ENCODE measurements at regions not wholly inside any gene's neighbourhood (a gene's known extent, or its start where the extent isn't known, plus 50 kb on each side); places are given as distances from the start of the nearest gene placed in this dataset.

DNA sequence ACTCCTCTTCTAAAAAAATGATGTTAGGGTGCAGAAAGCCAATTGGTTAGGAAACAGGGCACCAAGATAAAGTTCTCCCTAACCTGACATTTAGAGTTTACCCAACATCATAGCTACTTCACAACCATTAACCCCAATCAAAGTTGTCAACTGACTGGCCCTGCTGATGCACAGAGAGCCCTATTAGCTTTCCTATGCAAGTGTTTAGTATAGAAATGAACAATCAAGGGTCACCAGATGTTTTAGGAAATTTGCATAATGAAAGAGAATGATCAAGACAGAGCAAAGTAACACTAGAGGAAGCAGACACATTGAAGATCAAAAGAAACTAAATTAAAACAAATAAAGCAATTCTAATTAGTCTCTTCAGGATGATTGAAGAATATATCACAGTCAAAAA lies 64.2 kb upstream of the DCC start:
- Mint-ChIP-seq H3K9me3 (peaks cover 25% of the 10 kb centered on the region), H3K4me1 (ENCODE audit: low read depth) (no peaks in the 10 kb centered on the region), H3K4me3 (no peak overlapping the region), H3K27me3 (ENCODE audit: insufficient read depth) (no peaks in the 10 kb centered on the region), H3K27ac (no peak overlapping the region), H3K36me3 (ENCODE audit: low read depth) (no peaks in the 10 kb centered on the region)
- TF ChIP-seq, protein P1, sequence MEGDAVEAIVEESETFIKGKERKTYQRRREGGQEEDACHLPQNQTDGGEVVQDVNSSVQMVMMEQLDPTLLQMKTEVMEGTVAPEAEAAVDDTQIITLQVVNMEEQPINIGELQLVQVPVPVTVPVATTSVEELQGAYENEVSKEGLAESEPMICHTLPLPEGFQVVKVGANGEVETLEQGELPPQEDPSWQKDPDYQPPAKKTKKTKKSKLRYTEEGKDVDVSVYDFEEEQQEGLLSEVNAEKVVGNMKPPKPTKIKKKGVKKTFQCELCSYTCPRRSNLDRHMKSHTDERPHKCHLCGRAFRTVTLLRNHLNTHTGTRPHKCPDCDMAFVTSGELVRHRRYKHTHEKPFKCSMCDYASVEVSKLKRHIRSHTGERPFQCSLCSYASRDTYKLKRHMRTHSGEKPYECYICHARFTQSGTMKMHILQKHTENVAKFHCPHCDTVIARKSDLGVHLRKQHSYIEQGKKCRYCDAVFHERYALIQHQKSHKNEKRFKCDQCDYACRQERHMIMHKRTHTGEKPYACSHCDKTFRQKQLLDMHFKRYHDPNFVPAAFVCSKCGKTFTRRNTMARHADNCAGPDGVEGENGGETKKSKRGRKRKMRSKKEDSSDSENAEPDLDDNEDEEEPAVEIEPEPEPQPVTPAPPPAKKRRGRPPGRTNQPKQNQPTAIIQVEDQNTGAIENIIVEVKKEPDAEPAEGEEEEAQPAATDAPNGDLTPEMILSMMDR (IDR thresholded peaks at IDR 0.05) = no peak
- no peak for DNase-seq

DNA sequence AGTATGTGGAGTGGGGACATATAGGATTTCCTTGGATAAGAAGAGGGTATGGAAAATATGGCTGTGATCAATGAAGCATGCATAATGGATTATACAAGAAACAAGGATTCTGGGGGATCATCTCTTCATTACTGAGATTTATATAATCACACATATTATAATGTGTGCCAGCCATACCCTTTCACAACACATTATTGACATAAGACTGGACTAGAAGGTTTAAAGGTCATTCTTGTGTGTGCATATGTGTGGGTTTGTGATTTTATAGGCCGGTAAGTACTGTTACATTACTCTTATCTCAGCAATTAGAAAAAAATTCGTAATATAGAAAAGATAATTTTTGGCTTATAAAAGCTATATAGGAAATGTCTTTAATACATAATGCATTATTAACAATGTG lies 62.2 kb upstream of the DCC start:
- TF ChIP-seq, protein P1 (IDR thresholded peaks at IDR 0.05) = no peak
- H3K27ac Mint-ChIP-seq = no peak overlapping the region
- H3K27me3 Mint-ChIP-seq (ENCODE audit: insufficient read depth) = no peaks in the 10 kb centered on the region
- H3K9me3 Mint-ChIP-seq = peaks cover 18% of the 10 kb centered on the region
- no peaks in the 10 kb centered on the region for H3K4me1 Mint-ChIP-seq (ENCODE audit: low read depth)
- no peak for DNase-seq
- H3K4me3 Mint-ChIP-seq = no peak overlapping the region
- no peaks in the 10 kb centered on the region for H3K36me3 Mint-ChIP-seq (ENCODE audit: low read depth)

DNA sequence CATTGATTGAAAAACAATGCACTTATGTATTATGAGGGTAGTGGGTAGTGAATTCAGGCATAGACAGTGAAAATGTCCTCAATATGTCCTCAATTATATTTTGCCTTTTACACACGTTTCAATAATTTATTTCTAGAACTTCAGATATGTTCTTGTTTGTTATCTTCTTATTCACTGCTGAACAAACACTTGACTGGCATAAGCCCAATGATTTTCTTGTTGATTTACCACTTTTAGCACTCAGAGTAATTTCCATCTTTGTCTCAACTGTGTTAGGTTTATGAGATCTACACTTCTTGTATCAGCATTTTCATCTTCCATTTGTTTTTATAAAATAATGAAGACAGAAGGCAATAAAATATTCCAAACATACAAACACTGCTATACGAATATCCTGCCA lies 61.8 kb upstream of the DCC start:
- Mint-ChIP-seq H3K27me3 (ENCODE audit: insufficient read depth) (no peaks in the 10 kb centered on the region), H3K9me3 (peaks cover 18% of the 10 kb centered on the region), H3K4me3 (no peak overlapping the region), H3K36me3 (ENCODE audit: low read depth) (no peaks in the 10 kb centered on the region), H3K4me1 (ENCODE audit: low read depth) (no peaks in the 10 kb centered on the region), H3K27ac (no peak overlapping the region)
- TF ChIP-seq, protein P1 (IDR thresholded peaks at IDR 0.05) = no peak
- no peak for DNase-seq

DNA sequence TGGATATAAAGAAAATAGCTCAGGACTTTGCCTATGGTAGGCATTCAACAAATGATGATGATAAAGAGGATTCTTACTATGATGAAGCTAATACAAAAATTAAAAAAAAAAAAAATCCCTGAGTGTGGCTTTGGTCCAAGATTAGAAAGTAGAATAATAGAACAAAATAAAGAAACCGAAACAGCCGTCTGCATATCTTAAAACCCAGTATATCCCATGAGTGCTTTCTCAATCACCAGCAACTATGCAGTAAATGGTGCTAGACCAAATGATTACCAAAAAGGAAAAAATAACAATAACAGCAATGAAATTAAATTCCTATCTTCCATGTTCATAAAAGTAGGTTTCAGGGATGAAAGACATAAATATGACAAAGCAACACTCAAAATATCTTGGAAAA lies 59.3 kb upstream of the DCC start:
- H3K27me3 Mint-ChIP-seq (ENCODE audit: insufficient read depth) = no peaks in the 10 kb centered on the region
- no peak overlapping the region for H3K4me3 Mint-ChIP-seq
- peaks cover 14% of the 10 kb centered on the region for H3K9me3 Mint-ChIP-seq
- TF ChIP-seq, protein P1 (IDR thresholded peaks at IDR 0.05) = no peak
- H3K4me1 Mint-ChIP-seq (ENCODE audit: low read depth) = no peaks in the 10 kb centered on the region
- no peak overlapping the region for H3K27ac Mint-ChIP-seq
- no peak for DNase-seq
- H3K36me3 Mint-ChIP-seq (ENCODE audit: low read depth) = peaks cover 4% of the 10 kb centered on the region; the same call in 1 of the 2 replicates

DNA sequence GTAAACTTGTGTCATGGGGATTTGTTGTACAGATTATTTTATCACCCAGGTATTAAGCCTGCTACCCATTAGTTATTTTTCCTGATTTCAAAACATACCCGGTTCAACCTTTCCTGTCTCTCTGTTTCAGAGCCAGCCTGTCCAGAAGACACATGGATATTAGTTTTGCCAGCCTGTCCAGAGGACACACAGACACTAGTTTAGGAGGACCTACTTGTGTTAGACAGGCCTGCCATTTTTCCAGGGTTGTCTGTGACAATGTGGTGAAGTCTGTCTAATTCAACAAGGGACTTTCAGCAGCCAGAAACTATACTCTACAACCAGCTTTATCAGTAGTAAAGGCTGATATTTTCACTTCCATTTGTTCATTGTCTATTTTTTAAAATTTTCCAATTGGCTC lies 56.1 kb upstream of the DCC start:
- Mint-ChIP-seq H3K36me3 (ENCODE audit: low read depth) (peaks cover 5% of the 10 kb centered on the region; the same call in 1 of the 2 replicates), H3K27ac (no peak overlapping the region), H3K4me1 (ENCODE audit: low read depth) (no peaks in the 10 kb centered on the region), H3K27me3 (ENCODE audit: insufficient read depth) (no peaks in the 10 kb centered on the region), H3K4me3 (no peak overlapping the region), H3K9me3 (peaks cover 30% of the 10 kb centered on the region)
- TF ChIP-seq, protein P1 (IDR thresholded peaks at IDR 0.05) = no peak
- DNase-seq = no peak

DNA sequence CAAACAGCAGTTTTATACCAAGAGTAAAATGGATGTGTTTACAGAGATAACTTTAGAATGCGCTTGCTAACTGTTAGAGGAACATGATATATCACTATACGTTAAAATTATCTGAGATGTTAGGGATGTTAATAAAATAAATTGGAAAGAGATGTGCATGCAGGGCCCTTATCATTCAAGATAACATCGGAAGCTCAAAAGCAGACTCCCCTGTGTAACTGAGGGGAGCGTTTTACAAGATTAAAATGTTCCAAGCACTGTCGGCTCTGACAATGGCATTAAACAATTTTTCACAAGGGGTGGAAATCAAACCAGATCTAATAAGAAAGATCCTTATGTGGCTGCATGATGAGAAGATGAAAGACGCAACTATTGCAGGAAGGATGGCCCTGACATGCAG lies 53.3 kb upstream of the DCC start:
- no peaks in the 10 kb centered on the region for H3K27me3 Mint-ChIP-seq (ENCODE audit: insufficient read depth)
- H3K4me3 Mint-ChIP-seq = no peak overlapping the region
- TF ChIP-seq, protein P1 (IDR thresholded peaks at IDR 0.05) = no peak
- H3K36me3 Mint-ChIP-seq (ENCODE audit: low read depth) = peaks cover 5% of the 10 kb centered on the region; the same call in 1 of the 2 replicates
- DNase-seq = no peak
- H3K4me1 Mint-ChIP-seq (ENCODE audit: low read depth) = no peaks in the 10 kb centered on the region
- H3K27ac Mint-ChIP-seq = no peak overlapping the region
- peaks cover 30% of the 10 kb centered on the region for H3K9me3 Mint-ChIP-seq

Measured in HFFc6 (cell line).